ENCODE measurements at regions not wholly inside any gene's neighbourhood (a gene's known extent, or its start where the extent isn't known, plus 50 kb on each side); places are given as distances from the start of the nearest gene placed in this dataset.
A peak's percentile ranks its signal among the peaks of the same experiment; 100 is the strongest.

GRCh38 chr4:65917486-65917885 lies 247.2 kb upstream of the EPHA5 start:
- peak; percentile 5 for DNase-seq (ENCODE audit: low spot score)

- DNase-seq (ENCODE audit: low spot score), result no peak
Observed at GRCh38 chr4:65911720-65912119, 241.4 kb upstream of the EPHA5 start.

- no peak for DNase-seq (ENCODE audit: low spot score)
Observed at GRCh38 chr4:65893957-65894755, 223.9 kb upstream of the EPHA5 start.

- DNase-seq (ENCODE audit: low spot score), result no peak
Observed at GRCh38 chr4:65893271-65893670, 223.0 kb upstream of the EPHA5 start.

- peak; percentile 9 for DNase-seq (ENCODE audit: low spot score)
Observed at GRCh38 chr4:65880594-65880993, 210.3 kb upstream of the EPHA5 start.

- DNase-seq (ENCODE audit: low spot score), result no peak
Observed at GRCh38 chr4:65868096-65868824, 198.0 kb upstream of the EPHA5 start.

GRCh38 chr4:65865489-65865888 lies 195.2 kb upstream of the EPHA5 start:
- DNase-seq (ENCODE audit: low spot score), result peak; percentile 5

GRCh38 chr4:65861993-65862392 lies 191.7 kb upstream of the EPHA5 start:
- DNase-seq (ENCODE audit: low spot score), result peak; percentile 61

GRCh38 chr4:65845199-65845773 lies 175.0 kb upstream of the EPHA5 start:
- DNase-seq (ENCODE audit: low spot score), result no peak

GRCh38 chr4:65839164-65839931 lies 169.1 kb upstream of the EPHA5 start:
- DNase-seq (ENCODE audit: low spot score), result no peak

- no peak for DNase-seq (ENCODE audit: low spot score)
Observed at GRCh38 chr4:65834707-65835106, 164.4 kb upstream of the EPHA5 start.

GRCh38 chr4:65831828-65832227 lies 161.5 kb upstream of the EPHA5 start:
- DNase-seq (ENCODE audit: low spot score), result no peak

GRCh38 chr4:65825116-65825753 lies 154.9 kb upstream of the EPHA5 start:
- DNase-seq (ENCODE audit: low spot score), result peak; percentile 87

- no peak for DNase-seq (ENCODE audit: low spot score)
Observed at GRCh38 chr4:65819192-65819591, 148.9 kb upstream of the EPHA5 start.

GRCh38 chr4:65805936-65806335 lies 135.6 kb upstream of the EPHA5 start:
- DNase-seq (ENCODE audit: low spot score), result no peak

- DNase-seq (ENCODE audit: low spot score), result no peak
Observed at GRCh38 chr4:65799513-65799912, 129.2 kb upstream of the EPHA5 start.

- no peak for DNase-seq (ENCODE audit: low spot score)
Observed at GRCh38 chr4:65798498-65799127, 128.3 kb upstream of the EPHA5 start.

- no peak for DNase-seq (ENCODE audit: low spot score)
Observed at GRCh38 chr4:65791812-65792308, 121.6 kb upstream of the EPHA5 start.

GRCh38 chr4:65791111-65791811 lies 121.0 kb upstream of the EPHA5 start:
- no peak for DNase-seq (ENCODE audit: low spot score)

- no peak for DNase-seq (ENCODE audit: low spot score)
Observed at GRCh38 chr4:65789805-65790204, 119.5 kb upstream of the EPHA5 start.

- no peak for DNase-seq (ENCODE audit: low spot score)
Observed at GRCh38 chr4:65789341-65789740, 119.1 kb upstream of the EPHA5 start.
